ENCODE measurements at regions not wholly inside any gene's neighbourhood (a gene's known extent, or its start where the extent isn't known, plus 50 kb on each side); places are given as distances from the start of the nearest gene placed in this dataset.

- DNase-seq = no peak
Observed at GRCh38 chr10:125392609-125393008, 232.2 kb upstream of the CTBP2 start.

- no peak for DNase-seq
Observed at GRCh38 chr10:125392154-125392553, 231.8 kb upstream of the CTBP2 start.

DNA sequence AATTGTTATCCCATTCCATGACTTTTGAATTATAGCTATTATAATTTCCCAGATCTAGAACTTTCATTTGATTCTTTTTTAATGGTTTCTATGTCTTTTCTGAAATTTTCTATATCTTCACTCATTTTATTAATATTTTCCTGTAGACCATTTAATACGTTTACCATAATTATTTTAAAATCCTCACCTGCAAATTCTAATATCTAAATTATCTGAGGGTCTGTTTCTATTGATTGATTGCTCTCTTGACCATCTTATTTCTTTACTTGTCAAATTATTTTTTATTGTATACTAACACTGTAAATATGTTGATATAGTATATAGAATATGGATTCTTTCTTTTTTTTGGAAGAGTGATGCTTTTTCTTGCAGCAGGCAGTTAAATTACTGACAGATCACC, 229.3 kb upstream of the CTBP2 start:
- no peak for DNase-seq

DNA sequence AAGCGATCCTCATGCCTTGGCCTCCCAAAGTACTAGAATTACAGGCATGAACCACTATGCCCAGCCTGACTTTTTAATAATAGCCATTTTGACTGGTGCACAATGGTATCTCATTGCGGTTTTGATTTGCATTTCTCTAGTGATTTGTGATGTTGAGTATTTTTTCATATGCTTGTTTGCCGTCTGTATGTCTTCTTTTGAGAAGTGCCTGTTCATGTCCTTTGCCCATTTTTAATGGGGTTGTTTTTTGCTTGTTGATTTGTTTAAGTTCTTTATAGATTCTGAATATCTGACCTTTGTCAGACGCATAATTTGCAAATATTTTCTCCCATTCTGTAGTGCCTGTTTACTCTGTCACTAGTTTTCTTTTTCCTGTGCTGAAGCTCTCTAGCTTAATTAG, 219.2 kb upstream of the CTBP2 start:
- DNase-seq = no peak

DNA sequence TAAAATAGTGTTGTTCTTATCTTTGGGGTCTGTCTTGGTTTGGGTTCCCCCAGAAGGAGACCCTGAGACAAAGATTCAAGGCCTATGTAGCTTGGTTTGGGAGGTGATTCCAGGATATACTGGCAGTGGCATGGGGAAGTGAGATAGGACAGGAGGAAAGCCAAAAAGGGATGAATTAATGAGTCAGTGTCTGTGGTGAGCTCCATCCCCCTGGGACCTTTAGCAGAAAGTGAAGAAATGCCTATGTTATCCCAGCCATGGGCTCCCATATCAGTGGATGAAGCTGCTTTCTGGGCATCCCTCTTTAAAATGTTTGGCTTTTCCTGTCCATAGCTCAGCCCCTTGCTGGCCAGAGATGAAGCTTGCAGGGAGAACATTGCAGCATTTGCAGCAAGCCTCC, 217.0 kb upstream of the CTBP2 start:
- no peak for DNase-seq

DNA sequence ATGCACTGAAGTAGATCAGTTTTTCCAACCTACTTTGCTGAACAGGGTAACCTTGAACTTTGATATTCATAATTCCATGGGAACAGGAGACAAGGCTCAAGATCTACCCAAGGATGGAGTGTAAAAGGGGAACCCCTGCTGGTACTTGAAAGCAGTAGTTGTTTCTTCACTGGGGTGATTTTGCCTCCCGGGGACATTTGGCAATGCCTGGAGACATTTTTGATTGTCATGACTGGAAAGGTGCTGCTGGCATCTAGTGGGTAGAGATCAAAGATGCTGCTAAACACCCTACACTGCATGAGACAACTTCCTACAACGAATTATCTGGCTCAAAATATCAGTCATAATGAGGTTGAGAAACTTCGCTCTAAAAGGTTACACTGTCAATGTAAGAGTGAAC, 214.8 kb upstream of the CTBP2 start:
- no peak for DNase-seq

DNA sequence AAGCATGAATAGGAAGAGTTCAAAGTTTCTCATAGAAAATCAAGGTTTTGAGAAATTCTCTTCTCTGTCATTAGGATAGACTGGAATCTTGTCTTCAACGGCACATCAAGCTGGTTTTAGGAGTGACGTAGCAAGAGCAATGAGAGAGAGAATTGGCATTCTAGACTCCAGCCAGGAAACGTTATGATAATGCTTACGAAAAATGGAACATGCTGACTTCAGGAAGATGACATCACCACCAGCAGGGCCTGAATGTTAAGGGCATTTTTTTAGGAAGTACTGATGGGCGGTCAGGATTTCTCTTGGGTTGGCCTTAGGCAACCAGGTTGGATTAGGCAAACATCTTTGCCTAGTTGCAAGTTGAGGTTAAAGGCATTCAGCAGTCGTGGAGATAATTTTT, 213.2 kb upstream of the CTBP2 start:
- no peak for DNase-seq

GRCh38 chr10:125370578-125370977, 210.2 kb upstream of the CTBP2 start:
- no peak for DNase-seq

DNA sequence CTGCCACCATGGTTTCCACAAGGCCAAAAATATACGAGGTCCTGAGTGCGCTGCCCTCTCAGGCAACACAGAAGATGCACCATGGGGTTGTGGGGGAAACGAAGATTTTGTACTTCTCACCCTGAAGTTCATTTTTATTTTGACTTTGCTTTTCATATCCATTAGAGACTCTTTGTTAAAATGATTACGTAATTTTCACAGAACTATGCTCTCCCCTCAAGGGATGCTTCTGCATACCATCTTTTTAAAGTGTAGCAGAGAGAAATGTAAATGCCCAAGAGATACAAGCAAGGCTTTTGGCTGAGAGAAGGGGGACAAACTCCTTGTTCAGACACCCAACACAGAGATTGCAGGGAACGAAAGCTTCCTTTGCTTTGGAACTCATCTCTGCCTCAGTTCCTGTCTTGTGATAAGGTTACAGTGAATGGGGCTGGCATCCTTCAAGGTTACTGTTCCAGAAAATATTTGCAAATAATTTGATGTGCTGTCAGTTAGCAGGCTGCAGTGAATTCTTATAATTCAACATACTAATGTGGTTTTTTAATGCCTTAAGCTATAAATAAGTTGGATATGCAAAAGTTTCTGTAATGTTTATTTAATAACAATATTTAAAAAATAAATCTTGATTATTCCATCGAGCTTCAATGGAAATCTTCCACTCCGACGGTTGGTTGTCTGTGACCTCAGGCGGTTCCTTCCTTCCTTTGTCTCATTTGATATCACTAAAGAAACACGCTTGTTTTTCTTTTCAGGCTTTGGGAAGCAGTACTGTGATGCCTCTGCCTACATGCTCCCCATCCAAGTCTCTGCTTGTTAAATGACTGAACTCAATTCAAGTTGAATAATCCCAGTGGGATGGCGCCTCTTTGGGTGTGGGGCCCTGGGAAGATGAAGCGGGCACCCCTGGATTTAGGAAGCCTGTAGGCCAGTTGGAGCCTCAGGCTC, 209.3 kb upstream of the CTBP2 start:
- DNase-seq = no peak

DNA sequence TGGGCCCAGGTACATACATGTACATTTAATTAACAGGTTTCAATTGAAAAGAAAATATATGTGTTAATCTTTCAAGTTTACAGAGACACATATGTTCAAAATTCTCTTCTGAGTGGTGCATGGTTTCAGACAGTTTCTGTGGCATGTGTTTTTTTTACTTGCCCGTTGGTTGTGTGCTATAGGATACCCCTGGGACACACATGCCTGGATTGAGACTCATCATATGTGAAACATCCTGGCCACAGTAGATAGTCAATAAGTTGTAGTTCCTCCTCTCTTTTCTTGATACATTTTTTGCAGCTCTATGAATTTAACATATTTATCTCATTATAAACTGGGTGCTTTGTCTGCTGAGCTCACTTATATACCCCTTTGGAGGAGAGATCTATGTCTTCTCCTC, 207.8 kb upstream of the CTBP2 start:
- DNase-seq = no peak

DNA sequence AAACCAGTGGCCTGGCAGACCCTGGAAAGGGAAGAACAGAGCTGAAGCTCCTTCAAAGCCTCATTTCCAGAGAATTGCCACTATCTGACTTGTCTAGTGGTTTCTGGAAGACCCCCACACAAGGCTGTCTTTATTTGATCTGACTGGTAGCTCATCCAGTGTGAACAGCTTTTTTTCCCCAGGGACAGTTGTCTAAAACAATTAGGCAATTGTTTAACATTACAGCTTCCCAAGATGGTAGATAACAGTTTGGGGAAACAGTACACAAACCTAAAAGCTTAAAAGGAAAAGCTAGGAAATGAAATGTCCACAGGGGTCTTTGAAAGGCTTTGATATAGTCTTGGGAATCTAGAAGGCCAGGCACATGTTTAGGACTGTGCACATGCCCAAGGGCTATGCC, 203.4 kb upstream of the CTBP2 start:
- no peak for DNase-seq

DNA sequence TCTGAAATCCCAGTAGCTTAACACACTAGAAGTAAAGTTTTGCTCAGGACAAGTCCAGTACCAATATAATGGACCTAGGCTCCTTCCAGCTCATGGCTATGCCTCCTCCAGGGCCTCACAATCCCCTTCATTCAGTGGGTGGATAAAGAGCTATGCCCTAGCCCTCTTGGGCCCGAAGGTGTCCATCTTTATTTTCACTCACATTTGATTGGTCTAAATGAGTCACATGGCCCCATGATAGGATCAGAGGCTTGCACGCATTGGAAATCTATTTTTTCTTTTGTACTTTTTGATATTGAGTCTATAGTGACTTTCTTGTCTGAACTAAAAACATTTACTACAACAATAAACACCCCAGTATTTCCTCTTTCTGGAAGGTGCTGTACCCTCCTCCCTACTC, 202.6 kb upstream of the CTBP2 start:
- no peak for DNase-seq

DNA sequence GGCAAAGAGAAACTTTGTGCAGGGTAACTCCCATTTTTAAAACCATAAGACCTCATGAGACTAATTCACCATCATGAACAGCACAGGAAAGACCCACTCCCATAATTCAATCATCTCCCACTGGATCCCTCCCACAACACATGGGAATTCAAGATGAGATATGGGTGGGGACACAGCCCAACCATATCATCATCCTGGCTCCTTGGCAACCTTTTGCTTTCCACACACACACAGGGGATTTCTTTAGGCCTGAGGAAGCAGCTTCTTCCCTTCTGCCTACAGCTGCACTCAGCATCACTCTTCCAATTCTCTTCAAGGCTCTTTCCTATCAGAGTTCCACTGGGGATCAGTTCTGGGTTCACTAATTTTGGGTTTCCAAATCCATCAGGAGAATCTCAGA, 199.0 kb upstream of the CTBP2 start:
- no peak for DNase-seq

- DNase-seq = no peak
Observed at GRCh38 chr10:125355657-125356056, 195.3 kb upstream of the CTBP2 start.

GRCh38 chr10:125350519-125350918, 190.2 kb upstream of the CTBP2 start:
- no peak for DNase-seq

DNA sequence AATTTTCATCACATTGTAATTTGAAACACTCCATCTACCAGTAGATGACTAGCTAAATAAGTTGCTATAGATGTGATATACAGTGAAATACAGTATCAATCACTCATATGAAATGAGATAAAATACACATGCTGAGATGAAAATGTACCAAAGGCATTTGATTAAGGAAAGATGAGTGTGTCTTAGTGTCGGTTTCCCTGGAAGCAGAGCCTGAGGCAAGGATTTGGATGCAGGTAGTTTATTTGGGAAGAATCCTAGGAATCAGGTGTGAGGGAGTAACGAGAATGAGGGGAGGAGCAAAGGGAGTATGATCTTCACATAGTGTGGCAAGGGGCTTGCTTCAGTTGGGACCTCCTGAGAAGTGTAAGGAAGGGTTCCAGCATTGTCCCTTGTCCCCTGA, 188.2 kb upstream of the CTBP2 start:
- no peak for DNase-seq

DNA sequence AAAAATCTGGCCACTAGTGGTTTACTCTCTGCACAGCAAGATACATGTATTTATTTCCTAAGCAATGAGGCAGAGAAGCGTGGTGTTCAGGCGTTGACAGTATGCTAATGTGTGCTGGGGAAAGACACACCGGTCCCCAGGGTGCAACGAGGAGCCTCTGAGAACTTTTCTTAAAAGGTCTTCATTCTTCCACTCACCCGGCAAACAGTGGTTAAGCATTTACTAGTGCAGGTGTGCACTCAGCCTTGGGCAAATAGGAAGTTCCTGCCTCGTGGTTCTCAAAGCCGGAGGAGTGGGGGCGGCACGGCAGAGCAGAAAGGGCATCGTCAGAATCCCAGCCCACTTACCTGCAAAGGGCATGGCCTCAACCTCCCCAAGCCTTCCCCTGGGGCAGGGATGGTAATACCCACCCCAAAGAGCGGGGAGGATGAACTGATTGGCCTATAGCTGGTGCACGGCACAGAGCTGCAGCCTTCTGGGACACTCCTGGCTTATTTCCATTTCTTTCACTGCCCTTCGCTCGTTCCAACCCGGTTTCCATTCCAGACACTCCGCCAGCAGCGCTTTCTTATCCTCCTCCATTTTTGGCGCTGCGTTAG, 184.3 kb upstream of the CTBP2 start:
- DNase-seq = no peak

DNA sequence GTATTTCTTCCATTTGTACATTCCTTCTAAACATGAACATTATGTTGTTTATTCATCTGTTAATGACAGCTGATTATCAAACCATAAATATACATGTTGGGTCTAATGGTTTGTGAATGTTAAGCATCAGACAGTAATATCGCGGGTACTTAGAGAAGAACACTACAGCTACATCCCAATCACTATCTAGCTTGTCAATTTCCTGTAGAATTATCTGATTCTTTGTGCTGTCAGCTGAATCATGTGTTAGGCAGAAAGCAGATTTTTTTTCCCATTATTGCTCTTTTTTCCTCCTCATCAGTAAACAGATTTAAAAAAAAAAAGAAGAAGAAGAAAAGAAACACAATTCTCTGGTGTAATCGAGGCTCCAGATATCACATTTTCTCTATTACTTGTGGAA, 183.6 kb upstream of the CTBP2 start:
- no peak for DNase-seq

GRCh38 chr10:125343118-125343925, 183.0 kb upstream of the CTBP2 start:
- DNase-seq = no peak

DNA sequence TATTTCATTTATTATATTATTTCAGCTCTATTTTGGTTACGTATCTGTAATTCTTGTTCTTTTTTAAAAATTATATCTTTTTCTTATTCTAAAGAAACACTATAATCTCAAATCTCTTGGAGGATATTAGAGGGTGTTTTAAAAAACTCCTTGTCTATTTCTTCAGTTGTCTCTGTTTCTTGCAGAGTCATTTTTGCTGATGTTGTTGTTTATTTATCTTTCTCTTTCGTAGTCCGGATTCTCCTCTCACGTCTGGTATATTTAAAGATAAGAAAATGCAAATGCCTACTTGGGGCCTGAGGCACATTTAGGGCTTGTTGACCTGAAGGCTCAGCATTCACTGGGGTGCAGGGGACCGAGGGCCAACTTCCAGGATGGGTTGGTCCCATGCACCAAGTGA, 181.2 kb upstream of the CTBP2 start:
- no peak for DNase-seq

- DNase-seq = no peak
Observed at GRCh38 chr10:125340903-125341302, 180.5 kb upstream of the CTBP2 start.

DNA sequence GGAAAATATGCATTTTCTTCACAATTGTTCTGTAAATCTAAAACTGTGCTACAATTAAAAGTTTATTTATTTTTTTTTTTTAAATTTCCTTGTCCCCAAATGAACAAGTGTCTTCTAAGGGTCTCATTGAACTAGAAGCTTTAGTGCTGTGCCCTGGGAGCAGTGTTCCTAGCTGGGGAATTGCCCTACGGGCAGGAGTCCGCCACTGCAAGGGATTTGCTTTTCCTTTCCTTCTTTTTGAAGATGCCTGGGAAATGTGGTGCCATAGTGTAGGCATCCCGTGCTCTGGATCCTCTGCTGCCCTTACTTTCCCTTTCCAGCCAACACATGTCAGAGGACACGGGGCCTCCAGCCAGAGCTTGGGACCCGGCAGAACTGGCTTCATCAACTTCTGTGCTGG, 177.1 kb upstream of the CTBP2 start:
- DNase-seq = no peak

DNA sequence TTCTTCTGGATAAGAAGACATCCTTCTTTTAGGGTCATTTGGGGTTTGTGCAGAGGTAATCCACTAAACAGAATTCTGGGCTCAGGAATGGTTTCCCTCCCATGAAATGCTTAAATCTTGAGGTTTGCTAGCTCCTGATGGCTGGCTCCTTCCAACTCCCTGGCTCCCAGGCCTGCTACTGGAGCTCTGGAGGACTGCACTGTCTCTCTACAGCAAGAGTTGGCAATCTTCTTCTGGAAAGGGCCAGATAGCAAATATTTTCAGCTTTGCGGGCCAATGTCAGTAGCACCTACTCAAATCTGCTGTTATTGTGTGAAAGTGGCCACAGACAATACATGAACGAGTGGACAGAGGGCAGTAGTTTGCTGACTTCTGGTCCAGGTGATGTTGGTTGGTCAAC, 174.2 kb upstream of the CTBP2 start:
- no peak for DNase-seq

GRCh38 chr10:125333769-125334168, 173.4 kb upstream of the CTBP2 start:
- no peak for DNase-seq
